Effector memory CD4-positive, alpha-beta T cell (primary cell): ENCODE measurements at regions not wholly inside any gene's neighbourhood (a gene's known extent, or its start where the extent isn't known, plus 50 kb on each side); places are given as distances from the start of the nearest gene placed in this dataset.

Experiments
- DNase-seq, 3 donors: peaks; one replicate each; pipeline ENCODE4 v3.0.0-alpha.2; 2020
- H3K27ac ChIP-seq: 2 replicates; pipeline ENCODE4 v1.7.0; 2013; ENCODE audit warnings: mild to moderate bottlenecking, low read length, moderate library complexity; ENCODE audit not compliant: insufficient read depth, poor library complexity, severe bottlenecking
- H3K27me3 ChIP-seq: replicated peaks from 2 replicates; pipeline ENCODE4 v1.7.0; 2013; ENCODE audit warnings: mild to moderate bottlenecking, low read length; ENCODE audit not compliant: insufficient read depth, control insufficient read depth, poor library complexity, severe bottlenecking
- H3K36me3 ChIP-seq: 2 replicates; pipeline ENCODE4 v1.7.0; 2013; ENCODE audit warnings: mild to moderate bottlenecking, low read length, moderate library complexity; ENCODE audit not compliant: control insufficient read depth, insufficient read depth
- H3K4me1 ChIP-seq: 2 replicates; pipeline ENCODE4 v1.7.0; 2013; ENCODE audit warnings: low read length, mild to moderate bottlenecking; ENCODE audit not compliant: control insufficient read depth, insufficient read depth, poor library complexity, severe bottlenecking
- H3K4me3 ChIP-seq: 2 replicates; pipeline ENCODE4 v1.7.0; 2013; ENCODE audit warnings: low read length, low read depth, mild to moderate bottlenecking; ENCODE audit not compliant: insufficient read depth, poor library complexity, severe bottlenecking
- H3K9me3 ChIP-seq: 2 replicates; pipeline ENCODE4 v1.7.0; 2013; ENCODE audit warnings: mild to moderate bottlenecking, low read length, moderate library complexity; ENCODE audit not compliant: control insufficient read depth

DNA sequence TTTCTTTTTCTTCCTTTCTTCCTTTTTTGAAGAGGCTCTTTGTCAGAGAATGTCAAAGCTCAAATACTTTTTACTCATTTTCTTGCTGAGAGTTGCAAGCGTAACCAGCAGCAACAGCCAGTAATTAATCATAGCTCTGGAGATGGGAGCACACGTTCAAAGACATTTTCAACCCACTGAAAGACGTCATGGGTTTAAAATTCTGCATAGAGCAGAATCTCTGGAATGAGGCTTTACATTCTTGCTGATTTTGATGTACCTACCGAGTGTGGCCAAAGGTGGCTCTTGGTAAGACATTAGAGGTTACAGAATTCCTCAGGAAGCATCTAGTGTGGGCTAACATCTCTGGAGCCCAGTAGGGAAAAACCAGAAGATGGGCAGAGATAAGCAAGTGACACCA, 292.5 kb downstream of the MTX2 start:
- no peaks in the 10 kb centered on the region for H3K4me1 ChIP-seq
- no peak for DNase-seq
- no peaks in the 10 kb centered on the region for H3K27me3 ChIP-seq
- no peak overlapping the region for H3K27ac ChIP-seq
- no peaks in the 10 kb centered on the region for H3K9me3 ChIP-seq
- no peaks in the 10 kb centered on the region for H3K36me3 ChIP-seq
- H3K4me3 ChIP-seq = no peak overlapping the region

DNA sequence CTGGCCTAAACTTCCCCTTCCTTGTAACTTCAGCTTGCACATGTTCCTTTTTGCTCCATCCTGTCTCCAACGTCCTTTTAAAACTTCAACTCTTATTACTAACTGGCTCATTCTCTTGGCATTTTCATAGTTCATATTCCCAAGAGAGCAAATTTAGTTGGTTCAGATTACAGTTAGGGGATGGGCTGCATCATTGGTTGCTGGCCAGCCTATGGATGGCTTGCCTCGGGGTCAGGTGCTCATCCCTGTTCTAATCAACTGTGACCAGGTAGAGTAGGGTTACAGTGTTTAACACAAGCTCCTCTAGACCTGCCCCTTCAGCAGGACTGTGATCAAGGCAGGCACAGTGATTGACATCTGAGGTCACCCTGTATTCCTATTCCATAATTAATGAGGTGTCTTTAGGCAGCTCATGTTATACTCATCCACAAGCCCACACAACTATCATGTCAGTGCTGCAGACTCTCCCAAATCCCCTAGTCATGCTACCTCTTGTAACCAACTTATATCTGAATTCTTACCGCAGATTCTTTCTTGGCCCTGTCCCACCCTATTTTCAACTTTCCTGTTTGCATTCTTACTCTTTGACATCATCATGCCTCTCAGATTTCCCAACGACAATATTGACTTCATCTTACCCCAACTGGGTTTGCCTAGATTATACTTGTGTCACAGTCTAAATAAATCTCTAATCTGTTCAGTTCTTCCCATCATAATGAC, 293.3 kb downstream of the MTX2 start:
- Histone ChIP-seq H3K9me3 (no peaks in the 10 kb centered on the region), H3K4me1 (no peaks in the 10 kb centered on the region), H3K27ac (no peak overlapping the region), H3K4me3 (no peak overlapping the region), H3K36me3 (no peaks in the 10 kb centered on the region), H3K27me3 (no peaks in the 10 kb centered on the region)
- DNase-seq = no peak

DNA sequence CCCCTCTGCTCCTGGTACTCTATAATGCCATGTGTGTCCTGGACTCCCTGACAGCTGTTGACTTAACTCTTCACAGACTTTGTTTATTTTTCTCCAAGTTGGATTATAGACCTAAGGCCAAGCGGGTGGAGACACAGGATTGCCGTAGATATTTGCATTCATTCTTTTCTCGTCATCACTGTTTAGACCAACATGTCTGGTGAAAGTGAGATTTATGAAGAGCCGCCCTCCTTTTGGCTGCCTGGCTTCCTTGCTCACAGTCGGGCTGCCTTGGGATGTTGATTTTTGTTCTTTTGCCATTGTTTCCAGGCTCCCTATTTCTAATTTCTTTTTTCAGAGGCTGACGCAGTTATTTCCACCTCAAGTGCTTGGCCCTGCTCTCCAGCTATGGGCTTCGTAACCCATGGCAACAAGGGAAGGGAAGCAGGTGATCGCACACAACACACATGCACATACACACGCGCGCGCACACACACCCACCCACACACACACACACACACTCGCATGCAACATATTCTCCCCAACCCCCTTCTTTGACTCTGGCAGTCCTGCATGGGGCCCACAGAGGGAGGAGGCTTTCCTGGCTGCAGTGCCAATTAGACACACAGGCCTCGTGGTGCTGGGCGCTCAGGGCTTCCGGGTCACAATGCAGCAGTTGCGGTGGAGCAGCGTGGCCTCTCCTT, 296.5 kb downstream of the MTX2 start:
- DNase-seq = no peak
- Histone ChIP-seq H3K36me3 (no peaks in the 10 kb centered on the region), H3K9me3 (no peaks in the 10 kb centered on the region), H3K4me3 (no peak overlapping the region), H3K27ac (no peak overlapping the region), H3K27me3 (no peaks in the 10 kb centered on the region), H3K4me1 (no peaks in the 10 kb centered on the region)

DNA sequence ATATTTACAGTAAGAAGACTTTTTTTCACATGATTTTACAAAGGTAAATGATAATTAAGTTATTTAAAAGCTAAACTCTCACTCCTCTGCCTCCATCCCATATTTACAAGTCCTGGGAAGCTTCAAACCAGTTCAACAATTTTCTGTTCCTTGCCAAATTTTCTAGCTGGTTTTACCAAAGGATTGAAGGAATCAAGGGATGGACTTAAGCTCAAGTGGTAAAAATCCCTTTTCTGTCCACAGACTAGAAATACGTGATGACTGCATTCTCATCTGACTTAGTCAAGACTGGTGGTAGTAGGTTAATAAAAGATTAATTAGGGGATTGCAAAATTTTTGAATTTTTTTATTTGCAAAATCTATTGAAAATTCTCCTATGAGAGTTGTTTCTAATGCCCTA, 297.3 kb downstream of the MTX2 start:
- Histone ChIP-seq H3K36me3 (no peaks in the 10 kb centered on the region), H3K9me3 (no peaks in the 10 kb centered on the region), H3K4me3 (no peak overlapping the region), H3K27ac (no peak overlapping the region), H3K27me3 (no peaks in the 10 kb centered on the region), H3K4me1 (no peaks in the 10 kb centered on the region)
- no peak for DNase-seq

DNA sequence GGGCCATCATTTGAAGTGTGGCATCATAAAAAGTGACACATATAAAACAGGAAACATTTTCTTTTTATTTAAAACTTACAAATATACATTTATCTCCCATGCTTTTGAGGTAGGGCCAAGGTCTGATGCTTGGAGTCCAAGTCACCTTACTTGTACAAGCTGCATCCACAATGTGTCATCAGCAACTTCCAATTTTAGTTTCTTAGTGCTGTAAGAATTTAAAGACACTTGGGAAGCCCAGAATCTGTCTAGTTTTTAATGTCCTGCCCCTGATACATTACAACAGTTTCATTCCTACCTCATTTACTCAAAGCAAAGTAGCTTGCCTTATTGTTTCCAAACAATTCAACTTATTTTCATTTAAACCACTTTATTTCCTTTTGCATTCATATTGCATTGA, 297.7 kb downstream of the MTX2 start:
- Histone ChIP-seq H3K27ac (no peak overlapping the region), H3K36me3 (no peaks in the 10 kb centered on the region), H3K9me3 (no peaks in the 10 kb centered on the region), H3K4me3 (no peak overlapping the region), H3K27me3 (no peaks in the 10 kb centered on the region), H3K4me1 (no peaks in the 10 kb centered on the region)
- DNase-seq = no peak

DNA sequence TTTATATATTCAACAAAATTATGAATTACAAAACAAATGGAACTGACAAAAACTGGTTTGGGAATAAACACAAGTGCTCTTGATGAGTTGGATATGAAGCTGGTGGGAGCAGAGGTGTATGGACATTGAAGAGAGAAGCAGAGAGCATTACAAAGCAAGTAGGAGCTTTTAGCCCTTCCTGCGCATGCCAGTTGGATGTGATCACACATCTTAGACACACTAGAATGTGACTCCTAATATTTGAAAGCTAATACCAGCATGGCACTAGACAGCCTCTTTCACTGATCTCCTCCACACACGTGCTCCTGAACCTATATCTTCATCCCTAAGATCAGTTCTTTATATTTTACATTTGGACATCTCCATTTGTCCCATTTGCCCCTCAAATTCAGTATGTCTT, 298.1 kb downstream of the MTX2 start:
- Histone ChIP-seq H3K27ac (no peak overlapping the region), H3K4me1 (no peaks in the 10 kb centered on the region)
- no peak for DNase-seq

DNA sequence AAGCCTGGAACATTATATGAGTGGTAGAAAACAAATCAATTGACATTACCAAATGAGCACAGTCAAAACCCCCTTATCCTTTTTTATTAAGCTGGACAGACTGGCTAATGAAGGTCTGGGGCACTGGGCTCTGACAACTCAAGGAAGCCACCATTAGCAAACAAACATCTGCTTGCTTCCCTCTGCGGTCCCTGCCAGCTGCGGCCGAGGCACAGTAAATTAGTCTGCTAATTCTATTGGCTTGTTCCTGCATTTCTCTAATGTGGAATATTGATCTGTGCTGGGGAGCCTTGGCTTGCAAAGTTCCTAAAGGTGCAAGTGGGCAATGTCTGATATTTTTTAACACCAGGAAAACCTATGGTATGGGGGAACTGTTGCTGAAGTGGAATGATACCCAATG, 300.3 kb downstream of the MTX2 start:
- Histone ChIP-seq H3K9me3 (no peaks in the 10 kb centered on the region), H3K27ac (no peak overlapping the region), H3K36me3 (no peaks in the 10 kb centered on the region), H3K4me1 (no peaks in the 10 kb centered on the region), H3K27me3 (no peaks in the 10 kb centered on the region), H3K4me3 (no peak overlapping the region)
- no peak for DNase-seq

More for the DNA sequence above, 298.1 kb downstream of the MTX2 start:
- Histone ChIP-seq H3K27me3 (no peaks in the 10 kb centered on the region), H3K9me3 (no peaks in the 10 kb centered on the region), H3K36me3 (no peaks in the 10 kb centered on the region), H3K4me3 (no peak overlapping the region)

DNA sequence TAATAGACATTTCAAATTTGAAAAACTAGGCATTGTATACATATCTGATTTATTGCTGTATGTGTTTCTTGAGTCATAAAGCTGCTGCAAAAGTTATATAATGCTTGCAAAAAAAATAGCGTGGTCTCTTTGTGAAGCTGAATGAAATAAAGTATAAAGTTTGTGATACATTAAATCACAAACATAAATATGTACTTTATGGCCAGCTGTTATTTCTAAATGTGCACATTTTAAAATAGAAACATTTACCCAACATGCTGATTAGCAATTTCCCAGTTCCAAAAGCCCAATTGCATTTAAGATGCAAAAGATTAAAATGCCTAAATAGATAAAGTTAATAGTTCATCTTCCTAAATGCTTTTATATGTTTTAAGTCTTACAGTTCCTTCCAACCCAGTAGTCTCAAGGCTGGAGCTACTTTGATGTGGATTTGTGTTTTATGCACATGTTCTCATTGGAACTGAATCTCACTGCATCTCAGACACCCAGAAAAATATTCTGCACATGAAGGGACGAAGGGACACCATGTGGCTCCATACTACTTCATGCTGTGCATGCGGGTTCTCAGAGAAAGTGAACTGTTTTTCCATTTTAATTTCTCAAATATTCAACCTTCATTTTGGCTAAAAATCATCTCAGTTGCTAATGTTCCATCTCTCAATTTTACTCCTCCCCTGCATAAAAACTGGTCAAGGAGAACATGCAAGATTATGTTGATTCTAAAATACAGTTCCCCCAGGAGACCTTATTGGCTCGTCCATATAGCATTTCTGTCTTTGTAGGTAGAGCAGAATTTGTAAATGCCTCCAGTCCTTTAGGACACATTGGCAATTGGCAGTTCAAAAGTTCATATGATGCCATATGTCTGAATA, 304.6 kb downstream of the MTX2 start:
- H3K27me3 ChIP-seq = no peaks in the 10 kb centered on the region
- H3K4me1 ChIP-seq = no peaks in the 10 kb centered on the region
- H3K9me3 ChIP-seq = no peaks in the 10 kb centered on the region
- DNase-seq = no peak
- H3K27ac ChIP-seq = no peak overlapping the region
- no peaks in the 10 kb centered on the region for H3K36me3 ChIP-seq
- no peak overlapping the region for H3K4me3 ChIP-seq

DNA sequence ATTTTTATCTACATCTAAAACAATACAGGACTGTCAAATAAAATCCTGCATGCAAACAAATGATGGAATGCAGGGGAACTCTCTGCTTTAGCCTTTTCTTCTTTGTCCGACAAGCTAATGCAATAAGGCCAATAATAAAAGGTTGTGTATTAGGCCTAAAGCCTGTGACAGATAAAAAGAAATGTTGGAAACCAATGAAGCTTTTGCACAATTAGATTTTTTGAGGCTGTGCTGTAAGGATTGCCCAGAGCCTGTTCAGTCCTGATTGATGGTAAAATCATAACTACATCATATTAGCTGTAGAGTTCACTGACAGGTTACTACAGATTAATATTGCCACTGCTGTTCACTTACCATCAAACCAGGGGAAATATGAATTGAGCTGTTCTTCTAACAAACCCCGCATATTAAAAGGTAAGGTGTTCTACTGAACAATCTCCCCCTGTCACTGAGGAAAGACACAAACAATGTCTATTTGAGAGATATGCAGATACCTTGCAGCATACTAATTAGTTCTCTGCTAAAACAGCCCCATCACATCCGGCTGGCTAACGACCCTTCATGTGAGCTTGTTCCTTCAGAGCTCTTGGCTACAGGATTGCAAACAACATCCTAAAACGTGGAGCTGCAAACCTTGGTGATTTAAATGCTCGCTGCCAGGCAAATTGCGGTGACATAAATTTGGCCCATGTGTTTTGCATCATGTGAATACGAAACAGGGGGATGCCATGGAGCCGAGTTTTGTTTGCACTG, 305.4 kb downstream of the MTX2 start:
- Histone ChIP-seq H3K4me3 (no peak overlapping the region), H3K4me1 (no peaks in the 10 kb centered on the region), H3K9me3 (no peaks in the 10 kb centered on the region), H3K27me3 (no peaks in the 10 kb centered on the region), H3K36me3 (no peaks in the 10 kb centered on the region), H3K27ac (no peak overlapping the region)
- DNase-seq = no peak
